Jurkat, Clone E6-1 (cell line): ENCODE measurements at regions not wholly inside any gene's neighbourhood (a gene's known extent, or its start where the extent isn't known, plus 50 kb on each side); places are given as distances from the start of the nearest gene placed in this dataset.

Experiments
- DNase-seq: peaks from one replicate; pipeline ENCODE4 v3.0.0-alpha.2; 2011; ENCODE audit warnings: low read depth, low spot score
- H3K4me3 ChIP-seq: 2 replicates; pipeline ENCODE4 v1.5.1; 2011; ENCODE audit warnings: mild to moderate bottlenecking, low read length, control low read depth, moderate library complexity

DNA sequence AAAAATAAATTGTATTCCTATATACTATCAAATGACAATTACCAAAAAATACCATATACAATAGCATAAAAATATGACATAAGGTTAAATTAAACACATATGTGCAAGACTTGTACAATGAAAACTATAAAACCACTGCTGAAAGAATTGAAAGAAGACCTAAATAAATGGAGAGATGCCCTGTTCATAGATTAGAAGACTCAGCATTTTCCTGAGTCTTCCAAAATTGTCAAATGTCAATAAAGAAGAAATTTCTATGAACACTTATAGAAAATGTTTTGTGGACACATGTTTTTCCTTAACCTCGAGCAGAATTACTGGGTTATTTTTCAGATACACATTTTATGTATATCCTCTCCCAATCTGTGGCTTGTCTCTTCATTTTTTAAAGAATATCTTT, 103.1 kb upstream of the DCLK2 start:
- DNase-seq = no peak
- no peak overlapping the region for H3K4me3 ChIP-seq

DNA sequence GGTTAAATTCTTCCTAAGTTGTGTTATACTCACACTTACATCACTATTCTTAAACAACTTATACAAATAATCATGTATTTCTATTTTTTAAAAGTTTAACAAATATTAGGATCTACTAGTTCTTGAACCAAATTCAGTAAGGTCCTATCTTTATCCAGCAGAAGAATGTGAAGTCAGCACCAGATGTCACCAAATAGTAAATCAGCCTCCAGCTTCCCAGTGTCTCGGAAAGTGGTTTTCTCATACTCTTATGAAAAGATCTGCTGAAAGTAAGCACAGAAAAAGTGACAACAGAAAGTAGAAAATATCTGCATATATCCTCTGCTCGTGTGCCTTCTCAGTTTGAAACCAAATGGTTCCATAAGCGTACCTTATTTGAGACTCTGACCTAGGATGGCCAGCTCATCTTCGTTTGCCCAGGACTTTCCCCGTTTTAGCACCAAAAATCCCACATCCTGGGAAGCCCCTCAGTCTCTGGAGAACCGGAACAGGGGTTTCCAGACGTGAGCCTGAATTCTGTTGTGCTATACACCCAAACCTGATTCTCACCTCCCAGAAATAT, 98.0 kb upstream of the DCLK2 start:
- no peak for DNase-seq
- H3K4me3 ChIP-seq = no peak overlapping the region

DNA sequence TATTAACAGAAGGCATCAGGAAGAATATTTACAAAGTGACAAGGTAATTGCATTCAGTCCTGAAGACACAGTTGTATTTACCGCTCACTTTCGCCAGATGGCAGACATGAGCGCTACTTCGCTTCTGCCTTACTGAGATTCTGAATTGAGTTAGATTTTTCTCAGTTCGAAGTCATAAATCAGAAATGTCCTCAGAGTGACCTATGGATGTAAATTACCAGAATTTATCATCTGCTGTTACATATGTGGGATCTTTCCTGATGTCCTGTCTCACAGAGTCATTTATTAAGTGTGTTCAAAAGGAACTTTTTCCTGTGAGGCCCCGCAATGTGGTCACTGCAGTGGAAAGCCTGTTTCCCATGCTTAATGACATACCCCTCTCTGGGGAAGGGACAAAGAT, 97.3 kb upstream of the DCLK2 start:
- DNase-seq = peak; percentile 39
- no peak overlapping the region for H3K4me3 ChIP-seq

DNA sequence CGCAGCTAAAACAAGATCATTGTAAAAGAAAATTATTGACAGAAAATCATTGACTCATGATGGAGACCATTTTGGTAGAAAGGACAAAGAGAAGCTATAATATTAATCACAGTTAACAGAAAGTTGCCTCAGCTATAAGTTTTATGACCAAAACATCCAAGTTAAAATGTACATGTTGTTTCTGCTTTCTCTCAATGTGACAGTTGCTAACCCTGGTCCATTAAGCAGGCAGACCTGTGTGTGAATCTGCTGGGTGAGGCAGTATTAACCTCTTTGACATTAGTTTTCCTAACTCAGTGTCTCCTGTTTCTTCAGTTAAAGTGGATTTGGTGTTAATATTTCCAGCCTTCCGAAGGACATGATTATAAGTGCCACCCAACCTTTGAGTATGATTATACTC, 94.8 kb upstream of the DCLK2 start:
- H3K4me3 ChIP-seq = no peak overlapping the region

DNA sequence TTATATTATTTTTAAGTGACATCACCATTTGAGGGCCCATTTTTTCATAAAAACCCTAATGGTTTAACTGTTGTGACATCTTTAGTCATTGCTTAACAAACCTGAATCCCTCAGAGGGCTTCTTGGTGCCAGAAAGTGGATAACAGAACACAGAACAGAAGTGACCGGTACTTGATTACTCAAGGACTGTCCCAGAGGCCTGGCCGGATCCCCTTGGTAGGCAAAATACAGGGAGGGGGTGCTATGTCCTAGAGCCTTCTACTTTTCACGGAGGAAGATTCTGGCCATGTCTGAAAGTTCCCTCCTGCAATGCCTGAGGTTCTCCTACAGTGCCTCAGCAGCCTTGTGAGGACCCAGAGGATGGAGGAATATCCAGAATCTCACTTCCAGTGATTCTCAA, 94.3 kb upstream of the DCLK2 start:
- H3K4me3 ChIP-seq = no peak overlapping the region
- DNase-seq = no peak

More for the DNA sequence above, 94.8 kb upstream of the DCLK2 start:
- no peak for DNase-seq

DNA sequence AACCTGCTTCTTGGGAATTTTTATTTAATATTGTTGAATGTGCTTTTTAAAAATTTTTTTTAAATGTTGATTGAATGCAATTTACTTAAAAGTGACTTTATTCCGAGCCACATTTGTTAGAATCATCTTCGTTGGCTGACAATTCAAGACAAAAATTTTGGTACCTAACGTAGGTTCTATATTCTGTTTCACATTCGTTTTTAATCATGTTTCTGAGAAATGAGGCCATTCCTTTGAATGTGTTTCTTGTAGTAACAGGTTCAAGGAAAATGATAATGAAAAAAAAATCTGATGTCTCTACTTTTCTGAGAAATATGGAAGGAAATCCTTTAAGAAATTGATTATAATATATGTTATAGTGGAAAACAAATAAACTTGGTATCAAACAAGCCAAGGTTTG, 92.3 kb upstream of the DCLK2 start:
- DNase-seq = no peak
- no peak overlapping the region for H3K4me3 ChIP-seq

DNA sequence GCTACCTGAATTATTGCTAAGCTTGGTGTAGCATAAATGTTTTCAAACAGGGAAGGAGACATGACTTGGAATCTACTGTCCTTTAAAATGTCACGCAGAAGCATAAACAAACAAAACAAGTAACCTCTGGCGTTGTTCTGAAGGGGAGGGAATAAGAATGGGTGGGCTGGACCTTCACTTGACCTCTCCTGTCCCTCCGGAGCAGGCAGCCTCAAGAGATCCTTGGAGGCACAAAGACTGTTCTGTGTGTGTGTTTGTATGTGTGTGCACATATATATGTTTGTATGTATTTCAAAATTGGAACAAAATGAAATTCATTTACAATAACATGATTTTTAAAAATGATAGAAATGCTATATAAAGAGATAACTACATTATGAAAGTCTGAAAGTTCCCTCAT, 91.3 kb upstream of the DCLK2 start:
- DNase-seq = no peak
- H3K4me3 ChIP-seq = no peak overlapping the region

DNA sequence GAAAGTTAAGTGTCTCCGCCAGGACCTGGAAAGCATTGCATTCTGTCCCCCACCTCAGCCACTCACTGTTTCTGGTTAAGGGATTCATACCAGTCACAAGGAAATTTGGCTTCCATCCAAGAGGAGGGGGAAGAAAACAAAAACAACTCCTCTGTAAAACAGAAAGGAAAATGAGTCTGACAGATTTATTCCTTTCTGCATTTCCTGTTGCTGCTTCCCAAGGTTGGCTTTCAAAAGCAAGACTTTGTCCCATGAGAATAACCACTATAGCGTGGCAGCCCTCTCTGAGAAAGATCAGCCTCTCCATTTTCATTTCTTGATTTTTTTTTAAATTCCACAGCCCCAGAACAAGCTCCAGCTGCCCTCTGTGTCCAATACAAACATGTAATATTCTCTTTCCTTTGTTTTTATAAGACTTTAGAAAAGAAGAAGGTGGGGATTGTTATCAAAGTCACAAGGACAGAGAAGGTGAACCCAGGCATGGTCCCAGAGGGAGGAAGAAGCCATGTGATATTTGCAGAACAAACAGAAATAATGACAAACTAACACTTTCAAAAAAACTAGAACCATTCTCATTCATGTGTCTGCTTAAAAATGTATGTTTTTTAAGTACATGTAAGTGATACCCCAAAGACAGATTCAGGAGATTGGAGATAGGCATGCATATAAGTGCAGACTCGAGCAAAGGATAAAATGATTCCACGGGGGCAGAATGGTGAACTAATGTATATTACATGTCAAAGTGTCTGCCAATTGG, 90.7 kb upstream of the DCLK2 start:
- H3K4me3 ChIP-seq = no peak overlapping the region
- no peak for DNase-seq

DNA sequence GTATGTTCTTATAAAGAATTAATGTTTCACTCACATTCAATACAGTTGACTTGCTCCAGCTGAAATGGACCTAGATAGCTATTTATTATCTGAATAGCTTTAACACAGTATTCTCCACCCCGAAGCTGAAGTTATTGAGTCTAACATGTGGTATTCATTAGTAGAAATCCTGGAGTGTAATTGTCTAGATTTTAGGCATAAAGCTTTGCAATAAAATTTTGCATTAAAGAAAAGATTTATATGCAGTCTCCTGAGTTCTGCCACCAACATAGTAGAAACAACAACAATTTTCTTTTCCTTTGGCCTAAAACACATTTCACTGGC, 90.2 kb upstream of the DCLK2 start:
- no peak overlapping the region for H3K4me3 ChIP-seq
- DNase-seq = no peak

DNA sequence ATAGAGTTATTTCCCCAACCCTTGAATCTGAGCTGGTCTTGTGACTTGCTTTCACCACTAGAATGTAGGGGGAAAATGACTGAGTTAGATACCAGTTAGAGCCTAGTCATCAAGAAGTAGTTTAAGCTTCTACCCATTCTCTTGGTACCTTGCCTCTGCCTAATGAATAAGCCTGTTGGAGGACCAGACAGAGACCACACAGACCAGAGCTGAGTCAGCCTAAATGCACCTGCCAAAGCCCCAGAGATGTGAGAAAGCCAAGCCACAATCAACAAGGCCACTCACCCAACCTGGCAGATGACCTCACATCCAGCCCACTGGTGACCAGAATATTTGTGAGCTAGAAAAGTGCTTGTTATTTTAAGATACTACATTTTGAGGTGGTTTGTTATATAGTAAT, 85.2 kb upstream of the DCLK2 start:
- no peak for DNase-seq

DNA sequence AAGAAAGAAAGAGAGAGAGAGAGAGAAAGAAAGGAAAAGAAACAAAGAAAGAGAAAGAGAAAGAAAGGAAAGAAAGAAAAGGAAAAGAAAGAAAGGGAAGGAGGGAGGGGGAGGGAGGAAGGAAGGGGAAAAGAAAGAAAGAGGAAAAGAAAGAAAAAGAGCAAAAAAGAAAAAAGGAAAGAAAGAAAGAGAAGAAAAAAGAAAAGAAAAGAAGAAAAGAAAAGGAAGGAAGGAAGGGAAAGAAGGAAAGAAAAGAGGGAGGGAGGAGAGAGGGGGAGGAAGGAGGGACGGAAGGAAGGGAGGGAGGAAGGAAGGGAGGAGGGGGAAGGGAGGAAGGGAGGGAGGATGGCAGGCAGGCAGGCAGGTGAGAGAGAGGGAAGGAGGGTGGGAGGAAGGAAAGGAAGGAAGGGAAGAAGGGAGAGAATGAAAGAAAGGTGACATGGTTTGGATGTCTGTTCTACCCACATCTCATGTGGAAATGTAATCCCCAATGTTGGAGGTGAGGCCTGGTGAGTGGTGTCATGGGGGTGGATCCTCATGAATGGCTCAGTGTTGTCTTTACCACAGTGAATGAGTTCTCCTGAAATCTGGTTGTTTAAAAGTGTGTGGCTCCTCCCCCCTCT, 83.0 kb upstream of the DCLK2 start:
- DNase-seq = no peak
- no peak overlapping the region for H3K4me3 ChIP-seq

More for the DNA sequence above, 85.2 kb upstream of the DCLK2 start:
- no peak overlapping the region for H3K4me3 ChIP-seq

DNA sequence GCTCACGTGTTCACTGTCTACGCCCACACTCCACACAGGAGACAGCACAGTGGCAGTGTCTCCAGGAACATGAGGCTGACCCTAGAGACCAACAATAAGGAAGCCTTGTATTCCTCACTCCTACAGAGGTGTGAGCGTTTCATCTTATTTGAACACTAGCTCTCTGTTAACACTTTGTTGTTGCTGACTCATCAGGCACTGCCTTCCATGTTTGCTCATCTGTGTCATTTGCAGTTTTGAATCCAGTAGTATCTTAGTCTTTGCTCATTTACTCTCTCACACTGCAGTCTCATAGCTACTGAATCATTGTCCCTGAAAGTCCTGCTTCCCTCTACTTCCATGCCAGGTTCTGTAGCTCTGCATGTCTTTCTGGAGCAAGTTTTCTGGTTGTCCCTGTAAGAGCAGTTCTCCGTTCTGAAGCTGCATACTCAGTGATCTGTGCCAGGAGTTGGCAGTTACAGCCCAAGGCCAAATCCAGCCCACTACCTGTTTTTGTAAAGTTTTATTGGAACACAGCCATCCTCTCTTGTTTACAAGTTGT, 80.3 kb upstream of the DCLK2 start:
- H3K4me3 ChIP-seq = no peak overlapping the region
- DNase-seq = no peak

DNA sequence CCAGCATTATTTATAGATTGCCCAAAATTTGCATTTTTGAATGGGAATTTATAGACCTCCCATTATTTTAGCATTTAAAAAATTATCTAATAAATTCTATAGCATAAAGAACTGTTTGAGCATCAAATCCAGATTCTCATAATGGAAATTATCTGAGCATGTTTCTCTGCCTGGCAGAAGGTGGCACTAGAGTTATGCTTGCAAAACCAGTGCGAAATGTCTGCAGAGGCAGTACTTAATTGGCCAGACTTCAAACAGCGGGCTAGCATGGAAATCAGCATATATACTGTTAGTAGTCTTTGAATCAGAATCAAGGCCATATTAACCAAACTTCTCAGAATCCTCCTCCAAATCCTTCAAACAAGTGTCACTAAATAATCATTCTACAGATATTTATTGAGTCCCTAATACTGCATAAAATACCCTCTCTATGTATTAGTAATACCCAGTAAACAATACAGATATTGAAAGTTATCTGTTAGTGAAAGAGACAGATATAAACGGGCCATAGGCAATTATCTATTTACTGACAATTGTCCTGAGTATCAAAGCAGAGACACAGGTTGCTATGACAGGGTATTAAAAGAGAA, 78.7 kb upstream of the DCLK2 start:
- peak; percentile 31 for DNase-seq
- H3K4me3 ChIP-seq = no peak overlapping the region

DNA sequence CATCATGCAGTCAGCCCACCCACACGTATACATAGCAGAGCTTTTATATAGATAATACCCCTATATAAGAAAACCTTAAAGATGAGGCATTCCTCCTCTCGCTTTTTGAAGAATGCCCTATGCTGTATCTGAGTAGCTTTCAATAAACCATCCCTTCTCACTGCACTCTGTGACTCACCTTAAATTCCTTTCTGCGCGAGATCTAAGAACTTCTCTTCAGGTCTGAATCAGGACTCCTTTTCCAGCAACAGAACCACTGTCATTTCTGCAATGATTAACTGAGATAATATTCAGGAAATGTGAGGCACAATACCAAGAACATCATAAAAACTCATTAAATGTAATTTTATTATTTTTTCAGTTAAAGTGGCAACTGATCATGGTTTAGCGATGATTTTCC, 76.4 kb upstream of the DCLK2 start:
- DNase-seq = no peak
- H3K4me3 ChIP-seq = no peak overlapping the region

DNA sequence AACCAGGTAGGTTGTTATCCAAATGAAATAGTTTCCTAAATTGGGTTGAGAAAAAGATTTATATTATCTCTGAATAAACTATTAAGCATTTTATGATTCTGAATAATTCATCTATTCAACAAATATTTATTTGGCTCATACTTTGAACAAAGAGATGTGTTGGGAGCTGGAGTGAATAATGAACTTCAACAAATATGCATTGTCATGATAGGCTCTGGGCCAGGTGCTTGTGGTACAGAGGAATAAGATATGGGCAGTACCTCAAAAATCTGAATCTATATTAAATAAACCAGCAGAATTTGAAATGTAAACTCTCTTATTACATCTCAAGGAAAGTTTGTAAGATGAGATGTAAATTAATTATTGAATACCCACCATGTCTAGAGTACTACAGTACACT, 75.7 kb upstream of the DCLK2 start:
- no peak for DNase-seq
- no peak overlapping the region for H3K4me3 ChIP-seq

DNA sequence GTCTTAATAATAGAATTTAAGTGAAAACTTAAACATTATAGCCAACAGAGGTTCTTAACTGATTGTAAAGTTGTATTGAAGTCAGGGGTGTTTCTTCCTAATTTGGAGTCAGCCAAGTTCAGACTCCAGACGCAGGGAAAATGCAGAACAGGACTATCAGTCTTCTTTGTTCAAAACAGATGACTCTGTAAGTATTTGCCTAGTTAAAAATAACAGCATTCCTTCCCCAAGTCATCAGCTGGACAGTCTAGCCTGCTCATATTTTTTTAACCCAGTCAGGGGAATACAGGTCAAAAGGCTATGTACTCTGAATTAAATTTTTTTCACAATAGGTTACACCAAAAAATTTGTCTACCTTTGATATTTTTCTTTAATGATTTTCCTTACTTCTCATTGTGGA, 73.8 kb upstream of the DCLK2 start:
- no peak for DNase-seq
- no peak overlapping the region for H3K4me3 ChIP-seq

DNA sequence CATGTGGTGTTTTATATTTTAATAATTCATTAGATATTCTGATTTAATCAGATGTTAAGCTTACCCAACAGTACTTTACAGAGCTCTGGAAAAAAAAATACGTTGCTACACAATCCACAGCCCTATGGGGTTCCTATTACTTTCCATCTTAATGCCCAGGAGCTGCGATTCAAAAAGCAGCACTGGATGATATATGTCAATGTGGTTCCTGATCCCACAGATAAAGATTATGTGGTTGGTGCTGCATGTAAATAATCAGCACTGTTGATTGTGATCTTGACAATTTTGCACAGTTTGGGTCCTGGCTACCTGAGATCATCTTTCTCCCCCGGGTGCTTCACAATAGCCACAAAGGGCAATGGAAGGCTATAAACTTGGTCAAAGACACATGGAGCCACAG, 72.7 kb upstream of the DCLK2 start:
- DNase-seq = no peak
- no peak overlapping the region for H3K4me3 ChIP-seq

DNA sequence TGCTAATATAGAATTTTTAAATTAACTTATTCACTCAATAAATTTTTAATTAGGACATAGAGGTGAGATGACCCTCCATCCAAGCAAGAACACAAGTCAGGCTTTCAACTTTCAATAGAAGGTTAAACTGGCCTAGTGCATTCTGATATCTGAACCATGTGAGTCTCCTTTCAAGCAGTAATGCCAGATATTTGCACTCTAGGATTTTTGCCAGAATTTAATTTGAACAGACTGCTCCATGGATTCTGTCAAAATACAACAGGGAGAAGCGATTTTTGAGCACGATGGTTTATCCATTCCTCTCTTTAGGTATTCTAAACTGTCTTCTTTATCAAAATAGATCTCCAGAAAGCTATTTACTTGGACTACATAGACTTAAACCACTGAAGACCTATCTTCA, 72.0 kb upstream of the DCLK2 start:
- DNase-seq = no peak
- H3K4me3 ChIP-seq = no peak overlapping the region

DNA sequence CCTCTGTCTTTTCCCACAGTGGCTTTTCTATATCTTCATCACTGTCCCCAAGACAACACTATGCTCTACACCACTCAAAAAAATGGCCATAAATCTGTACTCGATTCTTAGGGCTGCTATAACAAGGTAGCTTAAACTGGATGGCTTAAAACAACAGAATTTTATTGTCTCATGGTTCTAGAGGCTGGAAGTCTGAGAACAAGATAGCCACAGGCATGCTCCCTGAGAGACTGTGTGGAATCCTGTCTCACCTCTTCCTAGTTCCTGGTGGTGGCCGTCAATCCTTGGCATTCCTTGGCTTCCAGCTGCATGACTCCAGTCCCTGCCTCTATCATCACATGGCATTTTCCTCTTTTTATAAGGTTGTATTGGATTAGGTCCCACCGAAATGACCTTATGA, 70.7 kb upstream of the DCLK2 start:
- no peak for DNase-seq
- H3K4me3 ChIP-seq = no peak overlapping the region

DNA sequence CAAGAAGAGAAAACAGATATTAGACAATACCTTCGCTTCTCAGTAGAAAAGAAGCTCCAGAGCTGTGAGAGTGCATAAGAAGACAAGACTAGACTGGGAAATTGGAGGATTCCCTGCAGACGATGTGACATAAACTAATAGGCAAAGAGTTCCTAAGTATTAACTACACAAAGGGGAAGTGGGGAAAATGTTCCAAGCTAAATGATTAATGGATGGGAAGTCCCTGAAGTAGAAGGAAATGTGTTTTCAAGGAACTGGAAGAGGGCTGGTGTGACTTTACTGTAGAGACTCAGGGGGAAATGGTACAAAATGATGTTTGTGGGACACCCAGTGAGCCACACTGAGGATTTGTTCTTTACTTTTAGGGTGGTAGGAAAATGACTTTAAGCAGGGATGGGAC, 69.7 kb upstream of the DCLK2 start:
- DNase-seq = no peak
- H3K4me3 ChIP-seq = no peak overlapping the region
